SJSA1 (cell line): ENCODE measurements at regions not wholly inside any gene's neighbourhood (a gene's known extent, or its start where the extent isn't known, plus 50 kb on each side); places are given as distances from the start of the nearest gene placed in this dataset.
"Not testable (repeated sequence)": the region's sequence is repeated elsewhere in the genome, so short reads cannot be mapped to it uniquely, and the experiment has no call there.

Source experiments
- DNase-seq, 2 experiments: peaks; one replicate each; pipeline ENCODE4 v3.0.0-alpha.2; 2015 to 2020; ENCODE audit warnings: low spot score in 2 of 2, low read depth in 1 of 2
- H3K27ac ChIP-seq: fragments of 250-450 bp; sonication (Bioruptor Pico); 2 replicates; pipeline ENCODE4 v1.5.1; 2020; ENCODE audit warnings: mild to moderate bottlenecking, moderate library complexity
- H3K27me3 ChIP-seq: fragments of 250-450 bp; sonication (Bioruptor Pico); replicated peaks from 2 replicates; pipeline ENCODE4 v1.5.1; 2020; ENCODE audit warnings: mild to moderate bottlenecking, moderate library complexity
- H3K36me3 ChIP-seq: fragments of 250-450 bp; sonication (Bioruptor Pico); 2 replicates; pipeline ENCODE4 v1.5.1; 2020; ENCODE audit warnings: mild to moderate bottlenecking
- H3K4me1 ChIP-seq: fragments of 250-450 bp; sonication (Bioruptor Pico); replicated peaks from 2 replicates; pipeline ENCODE4 v1.6.1; 2021; ENCODE audit warnings: mild to moderate bottlenecking
- H3K4me3 ChIP-seq: fragments of 250-450 bp; sonication (Bioruptor Pico); 2 replicates; pipeline ENCODE4 v1.5.1; 2020; ENCODE audit warnings: mild to moderate bottlenecking
- H3K9me3 ChIP-seq: fragments of 250-450 bp; sonication (Bioruptor Pico); replicated peaks from 2 replicates; pipeline ENCODE4 v1.5.1; 2020; ENCODE audit warnings: mild to moderate bottlenecking

GRCh38 chr6:160871320-160871719 is 120.2 kb upstream of the MAP3K4 start:
- Histone ChIP-seq H3K27ac (no peak overlapping the region), H3K4me3 (no peak overlapping the region), H3K9me3 (no peaks in the 10 kb centered on the region), H3K4me1 (no peaks in the 10 kb centered on the region), H3K27me3 (no peaks in the 10 kb centered on the region), H3K36me3 (no peaks in the 10 kb centered on the region)
- no peak for DNase-seq

- H3K4me3 ChIP-seq, result no peak overlapping the region
- no peaks in the 10 kb centered on the region for H3K9me3 ChIP-seq
- no peak for DNase-seq
- H3K4me1 ChIP-seq, result no peaks in the 10 kb centered on the region
- H3K27me3 ChIP-seq, result no peaks in the 10 kb centered on the region
- no peak overlapping the region for H3K27ac ChIP-seq
- H3K36me3 ChIP-seq, result no peaks in the 10 kb centered on the region
Observed at GRCh38 chr6:160881148-160881808, 110.3 kb upstream of the MAP3K4 start.

GRCh38 chr6:160882006-160882405 is 109.6 kb upstream of the MAP3K4 start:
- H3K27me3 ChIP-seq, result no peaks in the 10 kb centered on the region
- no peak for DNase-seq

GRCh38 chr6:160882791-160883279 is 108.7 kb upstream of the MAP3K4 start:
- no peaks in the 10 kb centered on the region for H3K9me3 ChIP-seq
- no peaks in the 10 kb centered on the region for H3K4me1 ChIP-seq
- no peaks in the 10 kb centered on the region for H3K36me3 ChIP-seq
- H3K27ac ChIP-seq, result no peak overlapping the region
- no peak overlapping the region for H3K4me3 ChIP-seq
- H3K27me3 ChIP-seq, result no peaks in the 10 kb centered on the region
- no peak for DNase-seq

More at GRCh38 chr6:160882006-160882405, 109.6 kb upstream of the MAP3K4 start:
- Histone ChIP-seq H3K36me3 (no peaks in the 10 kb centered on the region), H3K9me3 (no peaks in the 10 kb centered on the region), H3K4me1 (no peaks in the 10 kb centered on the region), H3K4me3 (no peak overlapping the region), H3K27ac (no peak overlapping the region)

- H3K4me1 ChIP-seq, result no peaks in the 10 kb centered on the region
- H3K36me3 ChIP-seq, result no peaks in the 10 kb centered on the region
- H3K9me3 ChIP-seq, result no peaks in the 10 kb centered on the region
- H3K27ac ChIP-seq, result no peak overlapping the region
- no peak overlapping the region for H3K4me3 ChIP-seq
- DNase-seq, result no peak
- no peaks in the 10 kb centered on the region for H3K27me3 ChIP-seq
Observed at GRCh38 chr6:160883560-160883959, 108.0 kb upstream of the MAP3K4 start.

GRCh38 chr6:160883999-160884398 is 107.6 kb upstream of the MAP3K4 start:
- DNase-seq, result no peak
- no peaks in the 10 kb centered on the region for H3K9me3 ChIP-seq
- no peak overlapping the region for H3K27ac ChIP-seq
- no peaks in the 10 kb centered on the region for H3K27me3 ChIP-seq
- no peaks in the 10 kb centered on the region for H3K36me3 ChIP-seq
- no peak overlapping the region for H3K4me3 ChIP-seq
- H3K4me1 ChIP-seq, result no peaks in the 10 kb centered on the region

- H3K36me3 ChIP-seq, H3K4me1 ChIP-seq, H3K27ac ChIP-seq, H3K27me3 ChIP-seq, H3K4me3 ChIP-seq, DNase-seq, H3K9me3 ChIP-seq: not testable (repeated sequence)
Observed at GRCh38 chr6:160889148-160889547, 102.4 kb upstream of the MAP3K4 start.

GRCh38 chr6:160891690-160892089 is 99.9 kb upstream of the MAP3K4 start:
- H3K4me1 ChIP-seq, result no peaks in the 10 kb centered on the region
- no peaks in the 10 kb centered on the region for H3K9me3 ChIP-seq
- DNase-seq, result no peak
- H3K36me3 ChIP-seq, result no peaks in the 10 kb centered on the region
- H3K27me3 ChIP-seq, result no peaks in the 10 kb centered on the region
- no peak overlapping the region for H3K4me3 ChIP-seq
- H3K27ac ChIP-seq, result no peak overlapping the region

- no peaks in the 10 kb centered on the region for H3K27me3 ChIP-seq
- DNase-seq, result no peak
- no peaks in the 10 kb centered on the region for H3K9me3 ChIP-seq
- H3K36me3 ChIP-seq, result no peaks in the 10 kb centered on the region
- H3K4me1 ChIP-seq, result no peaks in the 10 kb centered on the region
- H3K4me3 ChIP-seq, result no peak overlapping the region
- H3K27ac ChIP-seq, result no peak overlapping the region
Observed at GRCh38 chr6:160895562-160895961, 96.0 kb upstream of the MAP3K4 start.

GRCh38 chr6:160899671-160900430 is 91.7 kb upstream of the MAP3K4 start:
- no peak for DNase-seq
- Histone ChIP-seq H3K4me3 (no peak overlapping the region), H3K9me3 (no peaks in the 10 kb centered on the region), H3K4me1 (no peaks in the 10 kb centered on the region), H3K27me3 (no peaks in the 10 kb centered on the region), H3K27ac (no peak overlapping the region), H3K36me3 (no peaks in the 10 kb centered on the region)

GRCh38 chr6:160911949-160912348 is 79.6 kb upstream of the MAP3K4 start:
- H3K4me1 ChIP-seq, result no peaks in the 10 kb centered on the region
- no peak overlapping the region for H3K4me3 ChIP-seq
- no peaks in the 10 kb centered on the region for H3K36me3 ChIP-seq
- no peaks in the 10 kb centered on the region for H3K27me3 ChIP-seq
- H3K9me3 ChIP-seq, result no peaks in the 10 kb centered on the region
- H3K27ac ChIP-seq, result no peak overlapping the region
- DNase-seq, result no peak

- Histone ChIP-seq H3K27ac (no peak overlapping the region), H3K36me3 (no peaks in the 10 kb centered on the region), H3K27me3 (no peaks in the 10 kb centered on the region), H3K9me3 (no peaks in the 10 kb centered on the region), H3K4me3 (no peak overlapping the region), H3K4me1 (no peaks in the 10 kb centered on the region)
- DNase-seq, result no peak
Observed at GRCh38 chr6:160912411-160912810, 79.2 kb upstream of the MAP3K4 start.

GRCh38 chr6:160917572-160917971 is 74.0 kb upstream of the MAP3K4 start:
- no peak for DNase-seq
- H3K4me3 ChIP-seq, result no peak overlapping the region
- H3K27ac ChIP-seq, result no peak overlapping the region
- no peaks in the 10 kb centered on the region for H3K27me3 ChIP-seq
- no peaks in the 10 kb centered on the region for H3K9me3 ChIP-seq
- no peaks in the 10 kb centered on the region for H3K4me1 ChIP-seq
- H3K36me3 ChIP-seq, result no peaks in the 10 kb centered on the region

GRCh38 chr6:160919723-160920440 is 71.7 kb upstream of the MAP3K4 start:
- Histone ChIP-seq H3K36me3 (no peaks in the 10 kb centered on the region), H3K27ac (no peak overlapping the region), H3K4me3 (no peak overlapping the region), H3K4me1 (no peaks in the 10 kb centered on the region), H3K9me3 (no peaks in the 10 kb centered on the region), H3K27me3 (no peaks in the 10 kb centered on the region)
- no peak for DNase-seq
